ENCODE measurements at regions not wholly inside any gene's neighbourhood (a gene's known extent, or its start where the extent isn't known, plus 50 kb on each side); places are given as distances from the start of the nearest gene placed in this dataset.

- TF ChIP-seq CTCF (conservative IDR thresholded peaks at IDR 0.05) (no peak), ZFX (IDR thresholded peaks at IDR 0.05) (no peak)
These were observed 74.1 kb upstream of the MITF start for GRCh38 chr3:69665026-69665737.

Measured in C4-2B (cell line).